WTC11 (cell line): ENCODE measurements at regions not wholly inside any gene's neighbourhood (a gene's known extent, or its start where the extent isn't known, plus 50 kb on each side); places are given as distances from the start of the nearest gene placed in this dataset.

Source experiments
- ATAC-seq: fragments of 200-7000 bp; cut with Tn5 transposase; 2 replicates; pipeline ENCODE4 v1.10.0; 2021; ENCODE audit warnings: mild to moderate bottlenecking, moderate library complexity
- CTCF ChIA-PET: fragments of 300-600 bp; sonication (Branson Sonifier 250); formaldehyde crosslinking; loops from one replicate; lab custom pipeline; 2021; ENCODE audit warnings: antibody characterized with exemption; lab: Charles Lee
- POLR2A ChIA-PET: fragments of 350-600 bp; sonication (Branson Sonifier 250); formaldehyde crosslinking; loops from one replicate; lab custom pipeline; 2021; ENCODE audit warnings: antibody characterized with exemption; lab: Charles Lee
- DNase-seq: peaks from one replicate; pipeline ENCODE4 v3.0.0; 2021; ENCODE audit warnings: low spot score
- H3K27ac Mint-ChIP-seq: 2 replicates; pipeline ENCODE4 v1.8.0; 2021; ENCODE audit warnings: mixed read lengths
- H3K27me3 Mint-ChIP-seq: 2 replicates; pipeline ENCODE4 v1.8.0; 2021; ENCODE audit warnings: low read depth, mild to moderate bottlenecking, moderate library complexity, mixed read lengths
- H3K36me3 Mint-ChIP-seq: 2 replicates; pipeline ENCODE4 v1.8.0; 2021; ENCODE audit warnings: mixed read lengths
- H3K4me1 Mint-ChIP-seq: 2 replicates; pipeline ENCODE4 v1.8.0; 2022; ENCODE audit warnings: mixed read lengths
- H3K4me3 Mint-ChIP-seq: 2 replicates; pipeline ENCODE4 v1.8.0; 2021; ENCODE audit warnings: mild to moderate bottlenecking, moderate library complexity, mixed read lengths
- H3K9me3 Mint-ChIP-seq: 2 replicates; pipeline ENCODE4 v1.8.0; 2021; ENCODE audit warnings: mixed read lengths
- CREB1 ChIP-seq: sonication (generic); formaldehyde crosslinking; IDR thresholded peaks from 2 replicates; pipeline ENCODE4 v1.8.0; 2023; ENCODE audit warnings: mild to moderate bottlenecking, missing genetic modification reagents
- ELF4 ChIP-seq: sonication (generic); formaldehyde crosslinking; IDR thresholded peaks from 2 replicates; pipeline ENCODE4 v1.8.1; 2022; ENCODE audit warnings: low read depth, mild to moderate bottlenecking, moderate library complexity, missing genetic modification reagents
- ETV6 ChIP-seq: sonication (generic); formaldehyde crosslinking; IDR thresholded peaks from 2 replicates; pipeline ENCODE4 v1.8.1; 2022; ENCODE audit warnings: mild to moderate bottlenecking, missing genetic modification reagents
- FOXK1 ChIP-seq: sonication (generic); formaldehyde crosslinking; IDR thresholded peaks from 2 replicates; pipeline ENCODE4 v1.8.0; 2022; ENCODE audit warnings: mild to moderate bottlenecking, moderate library complexity, missing genetic modification reagents
- FOXP1 ChIP-seq: sonication (generic); formaldehyde crosslinking; IDR thresholded peaks from 2 replicates; pipeline ENCODE4 v1.8.0; 2022; ENCODE audit warnings: missing genetic modification reagents, mild to moderate bottlenecking, moderate library complexity, borderline replicate concordance
- GRHL2 ChIP-seq: fragments of 250-450 bp; sonication (Bioruptor Pico); IDR thresholded peaks from 2 replicates; pipeline ENCODE4 v1.8.0; 2022; ENCODE audit warnings: mild to moderate bottlenecking, moderate library complexity; ENCODE audit not compliant: insufficient replicate concordance, severe bottlenecking
- JAZF1 ChIP-seq: fragments of 250-450 bp; sonication (Bioruptor Pico); IDR thresholded peaks from 2 replicates; pipeline ENCODE4 v1.9.0; 2021; ENCODE audit warnings: moderate library complexity, mild to moderate bottlenecking, inconsistent platforms
- MXD4 ChIP-seq: fragments of 250-450 bp; sonication (Bioruptor Pico); IDR thresholded peaks from 2 replicates; pipeline ENCODE4 v1.8.0; 2021; ENCODE audit warnings: mild to moderate bottlenecking, moderate library complexity, borderline replicate concordance
- PRDM15 ChIP-seq: sonication (generic); formaldehyde crosslinking; IDR thresholded peaks from 2 replicates; pipeline ENCODE4 v1.8.0; 2022; ENCODE audit warnings: missing genetic modification reagents
- RELA ChIP-seq: sonication (generic); formaldehyde crosslinking; IDR thresholded peaks from 2 replicates; pipeline ENCODE4 v1.8.1; 2022; ENCODE audit warnings: missing genetic modification reagents, mild to moderate bottlenecking, borderline replicate concordance
- SMAD3 ChIP-seq: sonication (generic); formaldehyde crosslinking; IDR thresholded peaks from 2 replicates; pipeline ENCODE4 v1.8.0; 2022; ENCODE audit warnings: missing genetic modification reagents, mild to moderate bottlenecking, borderline replicate concordance
- TEAD1 ChIP-seq: sonication (generic); formaldehyde crosslinking; IDR thresholded peaks from 2 replicates; pipeline ENCODE4 v1.8.0; 2022; ENCODE audit warnings: mild to moderate bottlenecking, missing genetic modification reagents
- ZNF317 ChIP-seq: sonication (generic); formaldehyde crosslinking; IDR thresholded peaks from 2 replicates; pipeline ENCODE4 v1.8.1; 2023; ENCODE audit warnings: low read depth, mild to moderate bottlenecking, moderate library complexity, missing genetic modification reagents, borderline replicate concordance
- ZNF416 ChIP-seq: fragments of 250-450 bp; sonication (Bioruptor Pico); IDR thresholded peaks from 2 replicates; pipeline ENCODE4 v1.9.0; 2021; ENCODE audit warnings: mild to moderate bottlenecking, inconsistent platforms
- ZNF423 ChIP-seq: fragments of 250-450 bp; sonication (Bioruptor Pico); IDR thresholded peaks from 2 replicates; pipeline ENCODE4 v2.1.2; 2022; ENCODE audit warnings: mild to moderate bottlenecking, moderate library complexity
- ZNF512 ChIP-seq: sonication (generic); formaldehyde crosslinking; IDR thresholded peaks from 2 replicates; pipeline ENCODE4 v1.8.1; 2022; ENCODE audit warnings: missing genetic modification reagents, borderline replicate concordance
- TF ChIP-seq, protein P1 (sequence below): sonication (generic); formaldehyde crosslinking; IDR thresholded peaks from 2 replicates; pipeline ENCODE4 v1.8.1; 2023; ENCODE audit warnings: mild to moderate bottlenecking, missing genetic modification reagents, borderline replicate concordance
- TF ChIP-seq, protein P2 (sequence below): fragments of 250-450 bp; sonication (Bioruptor Pico); IDR thresholded peaks from 2 replicates; pipeline ENCODE4 v1.8.0; 2021; ENCODE audit warnings: mild to moderate bottlenecking
- TF ChIP-seq, protein P3 (sequence below): sonication (generic); formaldehyde crosslinking; IDR thresholded peaks from 2 replicates; pipeline ENCODE4 v1.8.0; 2023; ENCODE audit warnings: missing genetic modification reagents, mild to moderate bottlenecking, borderline replicate concordance
- TF ChIP-seq, protein P4 (sequence below): sonication (generic); formaldehyde crosslinking; IDR thresholded peaks from 2 replicates; pipeline ENCODE4 v1.8.0; 2022; ENCODE audit warnings: mild to moderate bottlenecking, missing genetic modification reagents

- Mint-ChIP-seq H3K4me3 (no peak overlapping the region), H3K4me1 (no peaks in the 10 kb centered on the region), H3K27me3 (no peaks in the 10 kb centered on the region; the same call in 1 of the 2 replicates), H3K9me3 (peaks cover 10% of the 10 kb centered on the region), H3K27ac (no peak overlapping the region), H3K36me3 (peaks cover 5% of the 10 kb centered on the region)
- POLR2A ChIA-PET = no interaction called here
- DNase-seq = no peak
- no peak for ATAC-seq
- no peak for TF ChIP-seq ZNF317 (CRISPR knock-in tag)
- TF ChIP-seq CREB1 (CRISPR knock-in tag) = no peak
- TF ChIP-seq TEAD1 = no peak
- TF ChIP-seq ZNF512 (CRISPR knock-in tag) = no peak
- no peak for TF ChIP-seq FOXK1 (CRISPR knock-in tag)
- no peak for TF ChIP-seq RELA
- TF ChIP-seq SMAD3 (CRISPR knock-in tag) = no peak
- TF ChIP-seq JAZF1 (CRISPR knock-in tag) = no peak
- no peak for TF ChIP-seq MXD4 (CRISPR knock-in tag)
- TF ChIP-seq ZNF416 (CRISPR knock-in tag) = no peak
- no peak for TF ChIP-seq PRDM15 (CRISPR knock-in tag)
- TF ChIP-seq, protein P1, sequence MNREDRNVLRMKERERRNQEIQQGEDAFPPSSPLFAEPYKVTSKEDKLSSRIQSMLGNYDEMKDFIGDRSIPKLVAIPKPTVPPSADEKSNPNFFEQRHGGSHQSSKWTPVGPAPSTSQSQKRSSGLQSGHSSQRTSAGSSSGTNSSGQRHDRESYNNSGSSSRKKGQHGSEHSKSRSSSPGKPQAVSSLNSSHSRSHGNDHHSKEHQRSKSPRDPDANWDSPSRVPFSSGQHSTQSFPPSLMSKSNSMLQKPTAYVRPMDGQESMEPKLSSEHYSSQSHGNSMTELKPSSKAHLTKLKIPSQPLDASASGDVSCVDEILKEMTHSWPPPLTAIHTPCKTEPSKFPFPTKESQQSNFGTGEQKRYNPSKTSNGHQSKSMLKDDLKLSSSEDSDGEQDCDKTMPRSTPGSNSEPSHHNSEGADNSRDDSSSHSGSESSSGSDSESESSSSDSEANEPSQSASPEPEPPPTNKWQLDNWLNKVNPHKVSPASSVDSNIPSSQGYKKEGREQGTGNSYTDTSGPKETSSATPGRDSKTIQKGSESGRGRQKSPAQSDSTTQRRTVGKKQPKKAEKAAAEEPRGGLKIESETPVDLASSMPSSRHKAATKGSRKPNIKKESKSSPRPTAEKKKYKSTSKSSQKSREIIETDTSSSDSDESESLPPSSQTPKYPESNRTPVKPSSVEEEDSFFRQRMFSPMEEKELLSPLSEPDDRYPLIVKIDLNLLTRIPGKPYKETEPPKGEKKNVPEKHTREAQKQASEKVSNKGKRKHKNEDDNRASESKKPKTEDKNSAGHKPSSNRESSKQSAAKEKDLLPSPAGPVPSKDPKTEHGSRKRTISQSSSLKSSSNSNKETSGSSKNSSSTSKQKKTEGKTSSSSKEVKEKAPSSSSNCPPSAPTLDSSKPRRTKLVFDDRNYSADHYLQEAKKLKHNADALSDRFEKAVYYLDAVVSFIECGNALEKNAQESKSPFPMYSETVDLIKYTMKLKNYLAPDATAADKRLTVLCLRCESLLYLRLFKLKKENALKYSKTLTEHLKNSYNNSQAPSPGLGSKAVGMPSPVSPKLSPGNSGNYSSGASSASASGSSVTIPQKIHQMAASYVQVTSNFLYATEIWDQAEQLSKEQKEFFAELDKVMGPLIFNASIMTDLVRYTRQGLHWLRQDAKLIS (CRISPR knock-in tag) = no peak
- no peak for TF ChIP-seq ZNF423 (CRISPR knock-in tag)
- TF ChIP-seq, protein P2, sequence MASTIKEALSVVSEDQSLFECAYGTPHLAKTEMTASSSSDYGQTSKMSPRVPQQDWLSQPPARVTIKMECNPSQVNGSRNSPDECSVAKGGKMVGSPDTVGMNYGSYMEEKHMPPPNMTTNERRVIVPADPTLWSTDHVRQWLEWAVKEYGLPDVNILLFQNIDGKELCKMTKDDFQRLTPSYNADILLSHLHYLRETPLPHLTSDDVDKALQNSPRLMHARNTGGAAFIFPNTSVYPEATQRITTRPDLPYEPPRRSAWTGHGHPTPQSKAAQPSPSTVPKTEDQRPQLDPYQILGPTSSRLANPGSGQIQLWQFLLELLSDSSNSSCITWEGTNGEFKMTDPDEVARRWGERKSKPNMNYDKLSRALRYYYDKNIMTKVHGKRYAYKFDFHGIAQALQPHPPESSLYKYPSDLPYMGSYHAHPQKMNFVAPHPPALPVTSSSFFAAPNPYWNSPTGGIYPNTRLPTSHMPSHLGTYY (CRISPR knock-in tag) = no peak
- no peak for TF ChIP-seq ETV6 (CRISPR knock-in tag)
- TF ChIP-seq, protein P3, sequence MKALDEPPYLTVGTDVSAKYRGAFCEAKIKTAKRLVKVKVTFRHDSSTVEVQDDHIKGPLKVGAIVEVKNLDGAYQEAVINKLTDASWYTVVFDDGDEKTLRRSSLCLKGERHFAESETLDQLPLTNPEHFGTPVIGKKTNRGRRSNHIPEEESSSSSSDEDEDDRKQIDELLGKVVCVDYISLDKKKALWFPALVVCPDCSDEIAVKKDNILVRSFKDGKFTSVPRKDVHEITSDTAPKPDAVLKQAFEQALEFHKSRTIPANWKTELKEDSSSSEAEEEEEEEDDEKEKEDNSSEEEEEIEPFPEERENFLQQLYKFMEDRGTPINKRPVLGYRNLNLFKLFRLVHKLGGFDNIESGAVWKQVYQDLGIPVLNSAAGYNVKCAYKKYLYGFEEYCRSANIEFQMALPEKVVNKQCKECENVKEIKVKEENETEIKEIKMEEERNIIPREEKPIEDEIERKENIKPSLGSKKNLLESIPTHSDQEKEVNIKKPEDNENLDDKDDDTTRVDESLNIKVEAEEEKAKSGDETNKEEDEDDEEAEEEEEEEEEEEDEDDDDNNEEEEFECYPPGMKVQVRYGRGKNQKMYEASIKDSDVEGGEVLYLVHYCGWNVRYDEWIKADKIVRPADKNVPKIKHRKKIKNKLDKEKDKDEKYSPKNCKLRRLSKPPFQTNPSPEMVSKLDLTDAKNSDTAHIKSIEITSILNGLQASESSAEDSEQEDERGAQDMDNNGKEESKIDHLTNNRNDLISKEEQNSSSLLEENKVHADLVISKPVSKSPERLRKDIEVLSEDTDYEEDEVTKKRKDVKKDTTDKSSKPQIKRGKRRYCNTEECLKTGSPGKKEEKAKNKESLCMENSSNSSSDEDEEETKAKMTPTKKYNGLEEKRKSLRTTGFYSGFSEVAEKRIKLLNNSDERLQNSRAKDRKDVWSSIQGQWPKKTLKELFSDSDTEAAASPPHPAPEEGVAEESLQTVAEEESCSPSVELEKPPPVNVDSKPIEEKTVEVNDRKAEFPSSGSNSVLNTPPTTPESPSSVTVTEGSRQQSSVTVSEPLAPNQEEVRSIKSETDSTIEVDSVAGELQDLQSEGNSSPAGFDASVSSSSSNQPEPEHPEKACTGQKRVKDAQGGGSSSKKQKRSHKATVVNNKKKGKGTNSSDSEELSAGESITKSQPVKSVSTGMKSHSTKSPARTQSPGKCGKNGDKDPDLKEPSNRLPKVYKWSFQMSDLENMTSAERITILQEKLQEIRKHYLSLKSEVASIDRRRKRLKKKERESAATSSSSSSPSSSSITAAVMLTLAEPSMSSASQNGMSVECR (CRISPR knock-in tag) = no peak
- no peak for TF ChIP-seq ELF4 (CRISPR knock-in tag)
- no peak for TF ChIP-seq FOXP1
- no peak for TF ChIP-seq GRHL2 (CRISPR knock-in tag)
- TF ChIP-seq, protein P4, sequence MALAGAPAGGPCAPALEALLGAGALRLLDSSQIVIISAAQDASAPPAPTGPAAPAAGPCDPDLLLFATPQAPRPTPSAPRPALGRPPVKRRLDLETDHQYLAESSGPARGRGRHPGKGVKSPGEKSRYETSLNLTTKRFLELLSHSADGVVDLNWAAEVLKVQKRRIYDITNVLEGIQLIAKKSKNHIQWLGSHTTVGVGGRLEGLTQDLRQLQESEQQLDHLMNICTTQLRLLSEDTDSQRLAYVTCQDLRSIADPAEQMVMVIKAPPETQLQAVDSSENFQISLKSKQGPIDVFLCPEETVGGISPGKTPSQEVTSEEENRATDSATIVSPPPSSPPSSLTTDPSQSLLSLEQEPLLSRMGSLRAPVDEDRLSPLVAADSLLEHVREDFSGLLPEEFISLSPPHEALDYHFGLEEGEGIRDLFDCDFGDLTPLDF (CRISPR knock-in tag) = no peak
- CTCF ChIA-PET = interaction anchor here (3.1 kb wide), 1 partner anchor 16 kb away, joined by 8 read pairs; no protein-coding TSS in a partner anchor
Observed at GRCh38 chr3:112718516-112718915, 77.6 kb upstream of the CCDC80 start.
